KG1 (cell line): ENCODE measurements at regions not wholly inside any gene's neighbourhood (a gene's known extent, or its start where the extent isn't known, plus 50 kb on each side); places are given as distances from the start of the nearest gene placed in this dataset.
"Not testable (repeated sequence)": the region's sequence is repeated elsewhere in the genome, so short reads cannot be mapped to it uniquely, and the experiment has no call there.

Experiments used
- DNase-seq: peaks from one replicate; lab custom pipeline; 2025; lab: John Stamatoyannopoulos, UW

- DNase-seq, result no peak
Measured at GRCh38 chr19:29154163-29154562, 58.8 kb downstream of the UQCRFS1 start.

GRCh38 chr19:29145756-29146155 is 67.2 kb downstream of the UQCRFS1 start:
- no peak for DNase-seq

GRCh38 chr19:29143183-29143582 is 69.8 kb downstream of the UQCRFS1 start:
- DNase-seq, result no peak

- no peak for DNase-seq
Measured at GRCh38 chr19:29139227-29139626, 73.7 kb downstream of the UQCRFS1 start.

- DNase-seq, result not testable (repeated sequence)
Measured at GRCh38 chr19:29138206-29138605, 74.7 kb downstream of the UQCRFS1 start.

- DNase-seq, result no peak
Measured at GRCh38 chr19:29131456-29131855, 81.5 kb downstream of the UQCRFS1 start.

GRCh38 chr19:29129148-29129547 is 83.8 kb downstream of the UQCRFS1 start:
- DNase-seq, result no peak

GRCh38 chr19:29128203-29128602 is 84.7 kb downstream of the UQCRFS1 start:
- DNase-seq, result no peak

- no peak for DNase-seq
Measured at GRCh38 chr19:29122185-29122584, 90.8 kb downstream of the UQCRFS1 start.

GRCh38 chr19:29121684-29122083 is 91.3 kb downstream of the UQCRFS1 start:
- DNase-seq, result no peak

- no peak for DNase-seq
Measured at GRCh38 chr19:29120466-29120865, 92.5 kb downstream of the UQCRFS1 start.

- no peak for DNase-seq
Measured at GRCh38 chr19:29119590-29119989, 93.4 kb downstream of the UQCRFS1 start.

GRCh38 chr19:29118389-29118788 is 94.6 kb downstream of the UQCRFS1 start:
- DNase-seq, result no peak

- no peak for DNase-seq
Measured at GRCh38 chr19:29117926-29118325, 95.0 kb downstream of the UQCRFS1 start.

- DNase-seq, result no peak
Measured at GRCh38 chr19:29115181-29115580, 97.8 kb downstream of the UQCRFS1 start.

GRCh38 chr19:29113838-29114237 is 99.1 kb downstream of the UQCRFS1 start:
- no peak for DNase-seq

GRCh38 chr19:29111576-29111975 is 101.4 kb downstream of the UQCRFS1 start:
- DNase-seq, result no peak

GRCh38 chr19:29107831-29108230 is 105.1 kb downstream of the UQCRFS1 start:
- DNase-seq, result no peak

- DNase-seq, result no peak
Measured at GRCh38 chr19:29106346-29106885, 106.5 kb downstream of the UQCRFS1 start.

- no peak for DNase-seq
Measured at GRCh38 chr19:29105629-29106292, 107.2 kb downstream of the UQCRFS1 start.

GRCh38 chr19:29104605-29105241 is 108.2 kb downstream of the UQCRFS1 start:
- DNase-seq, result no peak

- no peak for DNase-seq
Measured at GRCh38 chr19:29098863-29099481, 114.0 kb downstream of the UQCRFS1 start.

GRCh38 chr19:29098091-29098490 is 114.9 kb downstream of the UQCRFS1 start:
- no peak for DNase-seq
